ENCODE measurements at regions not wholly inside any gene's neighbourhood (a gene's known extent, or its start where the extent isn't known, plus 50 kb on each side); places are given as distances from the start of the nearest gene placed in this dataset.

- DNase-seq (no peak), ATAC-seq (ENCODE audit: low FRiP score in 2 of 2) (no peak)
- TF ChIP-seq EP300 (IDR thresholded peaks at IDR 0.05) (no peak), POLR2AphosphoS5 (IDR thresholded peaks at IDR 0.05) (no peak), POLR2A (IDR thresholded peaks at IDR 0.05) (no peak)
- TF ChIP-seq, protein P1, sequence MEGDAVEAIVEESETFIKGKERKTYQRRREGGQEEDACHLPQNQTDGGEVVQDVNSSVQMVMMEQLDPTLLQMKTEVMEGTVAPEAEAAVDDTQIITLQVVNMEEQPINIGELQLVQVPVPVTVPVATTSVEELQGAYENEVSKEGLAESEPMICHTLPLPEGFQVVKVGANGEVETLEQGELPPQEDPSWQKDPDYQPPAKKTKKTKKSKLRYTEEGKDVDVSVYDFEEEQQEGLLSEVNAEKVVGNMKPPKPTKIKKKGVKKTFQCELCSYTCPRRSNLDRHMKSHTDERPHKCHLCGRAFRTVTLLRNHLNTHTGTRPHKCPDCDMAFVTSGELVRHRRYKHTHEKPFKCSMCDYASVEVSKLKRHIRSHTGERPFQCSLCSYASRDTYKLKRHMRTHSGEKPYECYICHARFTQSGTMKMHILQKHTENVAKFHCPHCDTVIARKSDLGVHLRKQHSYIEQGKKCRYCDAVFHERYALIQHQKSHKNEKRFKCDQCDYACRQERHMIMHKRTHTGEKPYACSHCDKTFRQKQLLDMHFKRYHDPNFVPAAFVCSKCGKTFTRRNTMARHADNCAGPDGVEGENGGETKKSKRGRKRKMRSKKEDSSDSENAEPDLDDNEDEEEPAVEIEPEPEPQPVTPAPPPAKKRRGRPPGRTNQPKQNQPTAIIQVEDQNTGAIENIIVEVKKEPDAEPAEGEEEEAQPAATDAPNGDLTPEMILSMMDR (IDR thresholded peaks at IDR 0.05): no peak
- 67 to 91% methylated on average over 2 of the region's 2 CpGs for WGBS, 2 donors
- Histone ChIP-seq H3K4me3 (no peak overlapping the region), H3K9me3 (peaks cover 0 to 6% (median 0%) of the 10 kb centered on the region in 4 donors), H3K4me1 (no peaks in the 10 kb centered on the region), H3K27ac (no peak overlapping the region), H3K27me3 (no peaks in the 10 kb centered on the region), H3K36me3 (no peaks in the 10 kb centered on the region)
These were observed 1062.1 kb downstream of the SLC6A15 start for GRCh38 chr12:83850531-83850930.

GRCh38 chr12:83848702-83849101 is 1063.9 kb downstream of the SLC6A15 start:
- H3K36me3 ChIP-seq: no peaks in the 10 kb centered on the region
- no peaks in the 10 kb centered on the region for H3K27me3 ChIP-seq
- DNase-seq (no peak), ATAC-seq (ENCODE audit: low FRiP score in 2 of 2) (no peak)
- 67 to 79% methylated on average over 1 of the region's 1 CpG for WGBS, 2 donors
- H3K4me3 ChIP-seq: no peak overlapping the region
- H3K4me1 ChIP-seq: no peaks in the 10 kb centered on the region
- TF ChIP-seq, protein P1 (IDR thresholded peaks at IDR 0.05): no peak
- TF ChIP-seq POLR2AphosphoS5 (IDR thresholded peaks at IDR 0.05) (no peak), EP300 (IDR thresholded peaks at IDR 0.05) (no peak), POLR2A (IDR thresholded peaks at IDR 0.05) (no peak)
- H3K27ac ChIP-seq: no peak overlapping the region
- no peaks in the 10 kb centered on the region for H3K9me3 ChIP-seq

DNA sequence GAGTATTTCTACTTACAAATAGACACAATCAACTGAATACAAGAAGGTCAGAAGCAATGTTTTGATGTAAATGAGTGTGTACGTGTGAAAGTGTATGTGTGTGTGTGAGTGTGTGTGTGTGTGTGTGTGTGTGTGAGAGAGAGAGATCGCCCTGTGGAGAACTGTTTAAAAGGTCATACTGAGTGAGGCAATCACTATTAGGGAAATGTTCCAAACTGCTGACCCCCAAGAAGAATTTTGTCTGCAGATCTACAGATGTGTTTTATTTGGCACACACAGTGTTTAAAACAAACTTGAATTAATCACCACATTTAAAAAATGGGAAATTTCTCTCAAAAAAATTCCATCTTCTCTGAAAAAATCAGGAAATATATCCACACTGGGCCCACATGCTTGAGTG is 1069.1 kb downstream of the SLC6A15 start:
- Histone ChIP-seq H3K4me1 (no peaks in the 10 kb centered on the region), H3K36me3 (no peaks in the 10 kb centered on the region), H3K27ac (no peak overlapping the region), H3K9me3 (no peaks in the 10 kb centered on the region), H3K27me3 (no peaks in the 10 kb centered on the region), H3K4me3 (no peak overlapping the region)
- no peak for TF ChIP-seq POLR2AphosphoS5 (IDR thresholded peaks at IDR 0.05)
- TF ChIP-seq EP300 (IDR thresholded peaks at IDR 0.05): no peak
- TF ChIP-seq POLR2A (IDR thresholded peaks at IDR 0.05): no peak
- TF ChIP-seq, protein P1 (IDR thresholded peaks at IDR 0.05): no peak
- DNase-seq (no peak), ATAC-seq (ENCODE audit: low FRiP score in 2 of 2) (no peak)
- WGBS, 2 donors: 51 to 65% methylated on average over 2 of the region's 2 CpGs

DNA sequence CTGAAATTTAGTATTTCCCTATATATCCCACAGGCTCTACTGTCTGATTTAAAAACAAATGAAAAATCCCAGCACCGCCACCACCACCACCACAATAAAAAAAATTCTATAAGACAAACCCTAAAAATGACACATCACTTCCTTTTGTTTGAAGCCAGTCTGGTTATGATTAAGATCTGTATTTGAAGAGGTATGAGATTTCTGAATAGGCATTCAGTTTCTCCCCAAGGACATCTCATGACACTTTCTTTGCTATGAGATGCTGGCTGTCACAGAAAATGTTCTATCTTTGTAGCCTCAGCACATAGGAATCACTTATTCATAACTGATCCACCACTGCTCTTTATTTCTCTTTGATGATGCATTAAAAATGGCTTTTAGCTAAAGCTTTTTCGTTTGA is 1071.0 kb downstream of the SLC6A15 start:
- no peaks in the 10 kb centered on the region for H3K9me3 ChIP-seq
- no peaks in the 10 kb centered on the region for H3K4me1 ChIP-seq
- TF ChIP-seq, protein P1 (IDR thresholded peaks at IDR 0.05): no peak
- TF ChIP-seq POLR2A (IDR thresholded peaks at IDR 0.05) (no peak), EP300 (IDR thresholded peaks at IDR 0.05) (no peak), POLR2AphosphoS5 (IDR thresholded peaks at IDR 0.05) (no peak)
- ATAC-seq (ENCODE audit: low FRiP score in 2 of 2) (no peak), DNase-seq (no peak)
- 66 to 71% methylated on average over 2 of the region's 2 CpGs for WGBS, 2 donors
- H3K27me3 ChIP-seq: no peaks in the 10 kb centered on the region
- no peak overlapping the region for H3K4me3 ChIP-seq
- no peaks in the 10 kb centered on the region for H3K36me3 ChIP-seq
- no peak overlapping the region for H3K27ac ChIP-seq

- WGBS, 2 donors: 15 to 18% methylated on average over 2 of the region's 2 CpGs
- DNase-seq (no peak), ATAC-seq (ENCODE audit: low FRiP score in 2 of 2) (no peak)
- Histone ChIP-seq H3K27me3 (no peaks in the 10 kb centered on the region), H3K9me3 (no peaks in the 10 kb centered on the region), H3K4me1 (no peaks in the 10 kb centered on the region), H3K4me3 (no peak overlapping the region), H3K36me3 (no peaks in the 10 kb centered on the region), H3K27ac (no peak overlapping the region)
- TF ChIP-seq EP300 (IDR thresholded peaks at IDR 0.05) (no peak), POLR2AphosphoS5 (IDR thresholded peaks at IDR 0.05) (no peak), POLR2A (IDR thresholded peaks at IDR 0.05) (no peak)
- TF ChIP-seq, protein P1 (IDR thresholded peaks at IDR 0.05): no peak
These were observed 1084.7 kb downstream of the SLC6A15 start for GRCh38 chr12:83827860-83828259.

Measured in upper lobe of left lung (tissue), 6 donors.